HL-60 (cell line): ENCODE measurements at regions not wholly inside any gene's neighbourhood (a gene's known extent, or its start where the extent isn't known, plus 50 kb on each side); places are given as distances from the start of the nearest gene placed in this dataset.

ENCODE experiments used
- DNase-seq, 2 experiments: peaks; one replicate each; pipeline ENCODE4 v3.0.0-alpha.2; 2010 to 2020; ENCODE audit warnings: low read depth in 1 of 2, low spot score in 1 of 2
- H3K27ac ChIP-seq: fragments of 250-450 bp; sonication (Bioruptor Pico); replicated peaks from 2 replicates; pipeline ENCODE4 v1.5.1; 2020; ENCODE audit warnings: mild to moderate bottlenecking, moderate library complexity
- H3K27me3 ChIP-seq: fragments of 250-450 bp; sonication (Bioruptor Pico); 2 replicates; pipeline ENCODE4 v1.5.1; 2021; ENCODE audit warnings: mild to moderate bottlenecking, moderate library complexity; ENCODE audit not compliant: insufficient read depth, poor library complexity, severe bottlenecking
- H3K4me3 ChIP-seq: replicated peaks from 2 replicates; pipeline ENCODE4 v1.5.1; 2011; ENCODE audit warnings: mild to moderate bottlenecking, control low read depth, low read length; ENCODE audit not compliant: insufficient read depth
- CTCF ChIP-seq: IDR thresholded peaks from one replicate; pipeline ENCODE4 v1.5.1; 2011; ENCODE audit warnings: low read length, control low read depth, inconsistent platforms; ENCODE audit not compliant: insufficient read depth
- GABPA ChIP-seq: IDR thresholded peaks from 2 replicates; pipeline ENCODE4 v1.6.1; 2012; ENCODE audit warnings: low read depth
- POLR2AphosphoS5 ChIP-seq: IDR thresholded peaks from 2 replicates; pipeline ENCODE4 v1.6.1; 2012; ENCODE audit warnings: low read depth
- REST ChIP-seq: IDR thresholded peaks from 2 replicates; pipeline ENCODE4 v1.6.1; 2012; ENCODE audit warnings: low read depth; ENCODE audit not compliant: insufficient replicate concordance
- SPI1 ChIP-seq: IDR thresholded peaks from 2 replicates; pipeline ENCODE4 v1.6.1; 2012; ENCODE audit warnings: low read depth, mild to moderate bottlenecking, borderline replicate concordance

- no peak overlapping the region for H3K4me3 ChIP-seq
- no peak for TF ChIP-seq SPI1
- TF ChIP-seq POLR2AphosphoS5: no peak
- no peak for TF ChIP-seq CTCF
- no peak for TF ChIP-seq REST
- no peak for TF ChIP-seq GABPA
- no peak overlapping the region for H3K27ac ChIP-seq
- no peak for DNase-seq
- no peaks in the 10 kb centered on the region for H3K27me3 ChIP-seq
Observed at GRCh38 chr6:71665931-71666330, 220.4 kb upstream of the RIMS1 start.

- DNase-seq: no peak
- H3K4me3 ChIP-seq: no peak overlapping the region
- H3K27ac ChIP-seq: no peak overlapping the region
- no peaks in the 10 kb centered on the region for H3K27me3 ChIP-seq
- TF ChIP-seq REST (no peak), POLR2AphosphoS5 (no peak), SPI1 (no peak), CTCF (no peak), GABPA (no peak)
Observed at GRCh38 chr6:71672876-71673275, 213.5 kb upstream of the RIMS1 start.

GRCh38 chr6:71675386-71675785 is 211.0 kb upstream of the RIMS1 start:
- DNase-seq: no peak
- H3K27me3 ChIP-seq: no peaks in the 10 kb centered on the region

More at GRCh38 chr6:71675386-71675785, 211.0 kb upstream of the RIMS1 start:
- TF ChIP-seq REST (no peak), GABPA (no peak), CTCF (no peak), SPI1 (no peak), POLR2AphosphoS5 (no peak)
- no peak overlapping the region for H3K27ac ChIP-seq
- H3K4me3 ChIP-seq: no peak overlapping the region
